PFSK-1 (cell line): ENCODE measurements at regions not wholly inside any gene's neighbourhood (a gene's known extent, or its start where the extent isn't known, plus 50 kb on each side); places are given as distances from the start of the nearest gene placed in this dataset.

Experiments used
- FOXP2 ChIP-seq: optimal IDR thresholded peaks from 2 replicates; pipeline ENCODE3; 2011; ENCODE audit warnings: borderline replicate concordance, control low read depth, inconsistent platforms; ENCODE audit not compliant: insufficient read depth; ENCODE audit errors: extremely low read length, extremely low read depth
- POLR2AphosphoS5 ChIP-seq: IDR thresholded peaks from 2 replicates; pipeline ENCODE4 v1.6.1; 2012; ENCODE audit warnings: low read depth, mild to moderate bottlenecking, control low read depth, low read length, moderate library complexity
- REST ChIP-seq, 2 experiments: IDR thresholded peaks; 2 replicates each; pipeline versions ENCODE4 v1.6.1 to v1.8.0; 2011 to 2012; ENCODE audit warnings: low read depth in 2 of 2, low read length in 2 of 2, control low read depth in 1 of 2, inconsistent platforms in 1 of 2, mild to moderate bottlenecking in 1 of 2, moderate library complexity in 1 of 2; ENCODE audit not compliant: insufficient read depth in 1 of 2
- SIN3A ChIP-seq: IDR thresholded peaks from 2 replicates; pipeline ENCODE4 v1.6.1; 2012; ENCODE audit warnings: mild to moderate bottlenecking, low read length, moderate library complexity, borderline replicate concordance; ENCODE audit not compliant: insufficient read depth
- TAF1 ChIP-seq: IDR thresholded peaks from 2 replicates; pipeline ENCODE4 v1.6.1; 2012; ENCODE audit warnings: low read length, control low read depth, borderline replicate concordance; ENCODE audit not compliant: insufficient read depth

GRCh38 chr12:4049298-4050080 is 176.3 kb upstream of the PARP11 start:
- TF ChIP-seq POLR2AphosphoS5, result no peak
- TF ChIP-seq REST (IDR thresholded peaks at IDR 0.05; ENCODE audit: insufficient read depth in 1 of 2, low read depth in 2 of 2, low read length in 2 of 2), result no peak
- no peak for TF ChIP-seq SIN3A
- TF ChIP-seq TAF1, result no peak
- no peak for TF ChIP-seq FOXP2

GRCh38 chr12:4047421-4047820 is 174.2 kb upstream of the PARP11 start:
- TF ChIP-seq SIN3A, result no peak
- TF ChIP-seq TAF1, result no peak
- no peak for TF ChIP-seq POLR2AphosphoS5
- TF ChIP-seq FOXP2, result no peak
- no peak for TF ChIP-seq REST (IDR thresholded peaks at IDR 0.05; ENCODE audit: insufficient read depth in 1 of 2, low read depth in 2 of 2, low read length in 2 of 2)

DNA sequence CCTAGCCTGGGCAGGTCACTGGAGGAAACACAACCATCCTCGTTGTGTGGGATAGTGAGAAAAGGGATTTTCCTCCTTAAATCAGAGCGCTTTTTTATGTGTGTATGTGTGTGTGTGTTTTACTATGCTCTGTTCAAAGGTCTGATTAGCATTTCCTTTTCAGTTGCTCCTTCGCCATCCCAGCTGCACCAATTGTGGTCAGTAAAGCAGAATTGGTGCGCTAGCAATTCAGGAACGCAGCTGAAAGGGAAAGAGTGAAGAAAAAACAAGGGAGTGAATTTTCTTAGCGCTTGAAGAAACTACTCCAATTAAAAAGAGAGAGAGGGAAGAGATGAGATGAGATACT is 173.3 kb upstream of the PARP11 start:
- no peak for TF ChIP-seq TAF1
- no peak for TF ChIP-seq POLR2AphosphoS5
- TF ChIP-seq FOXP2, result no peak
- no peak for TF ChIP-seq SIN3A
- no peak for TF ChIP-seq REST (IDR thresholded peaks at IDR 0.05; ENCODE audit: insufficient read depth in 1 of 2, low read depth in 2 of 2, low read length in 2 of 2)

- TF ChIP-seq FOXP2 (no peak), SIN3A (no peak), POLR2AphosphoS5 (no peak), REST (IDR thresholded peaks at IDR 0.05; ENCODE audit: insufficient read depth in 1 of 2, low read depth in 2 of 2, low read length in 2 of 2) (no peak), TAF1 (no peak)
These were observed 172.7 kb upstream of the PARP11 start for GRCh38 chr12:4045786-4046494.
